GM19468 (cell line): ENCODE measurements at regions not wholly inside any gene's neighbourhood (a gene's known extent, or its start where the extent isn't known, plus 50 kb on each side); places are given as distances from the start of the nearest gene placed in this dataset.

ENCODE experiments used
- ATAC-seq: cut with Tn5 transposase; IDR thresholded peaks from one replicate; pipeline ENCODE4 v1.9.1; 2021; ENCODE audit warnings: mild to moderate bottlenecking, moderate library complexity, moderate number of reproducible peaks; ENCODE audit not compliant: unreplicated experiment; ENCODE audit errors: extremely low read depth

DNA sequence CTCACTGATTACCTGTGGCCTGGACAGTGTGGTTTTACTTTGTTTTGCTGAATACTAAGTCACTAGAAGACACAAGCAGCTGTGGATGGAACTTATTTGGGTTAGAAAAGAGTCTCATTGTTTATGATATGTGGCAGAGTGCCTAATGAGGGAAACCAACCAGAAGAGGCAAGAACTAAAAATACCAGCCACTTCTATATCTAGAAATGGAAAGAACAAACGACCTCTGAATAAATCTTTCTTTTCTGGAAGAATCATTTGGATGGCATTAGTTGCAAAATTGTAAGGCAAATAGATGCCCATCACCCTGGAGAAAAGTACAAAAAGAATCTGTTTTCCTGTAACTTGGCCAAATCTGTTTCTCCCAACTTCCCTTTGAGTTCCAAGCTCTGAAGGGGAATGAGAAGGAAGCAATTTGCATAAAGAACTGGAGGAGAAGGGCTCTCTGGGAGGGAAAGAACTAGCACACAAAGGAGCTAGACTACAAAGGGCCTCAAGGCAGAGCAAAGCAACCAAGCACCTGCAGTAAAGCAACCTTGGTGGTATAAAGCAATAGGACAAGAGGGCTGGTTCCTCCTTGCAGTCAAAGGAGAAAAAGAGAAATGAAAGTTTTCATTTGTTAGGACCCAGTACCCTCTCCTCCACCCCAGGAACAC is 455.4 kb downstream of the CAAP1 start:
- ATAC-seq = no peak

DNA sequence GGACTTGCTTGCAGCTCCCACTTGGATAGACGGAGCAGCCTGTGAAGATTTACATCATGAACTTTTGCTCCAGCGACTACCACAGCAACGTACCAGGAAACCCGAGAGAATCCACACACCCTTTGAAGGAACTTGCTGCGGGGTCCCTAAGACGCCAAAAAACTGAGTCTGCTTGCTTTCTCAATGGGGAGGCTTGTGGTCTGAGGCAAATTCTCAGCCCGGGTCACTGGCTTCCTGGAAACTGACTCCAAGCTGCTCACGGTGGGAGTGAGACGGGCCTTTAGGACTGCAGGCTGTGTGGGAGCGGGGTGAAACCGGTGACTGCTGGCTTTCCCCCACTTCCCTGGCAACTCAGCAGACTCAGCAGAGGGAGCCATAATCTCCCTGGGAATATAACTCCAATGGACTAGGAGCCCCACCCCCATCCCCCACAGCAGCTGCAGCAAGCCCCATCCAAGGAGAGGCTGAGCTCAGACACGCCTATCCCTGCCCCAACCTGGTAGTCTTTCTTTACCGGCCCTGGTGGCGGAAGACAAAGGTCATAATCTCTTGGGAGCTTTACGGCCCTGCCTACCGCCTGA is 466.0 kb downstream of the CAAP1 start:
- no peak for ATAC-seq

DNA sequence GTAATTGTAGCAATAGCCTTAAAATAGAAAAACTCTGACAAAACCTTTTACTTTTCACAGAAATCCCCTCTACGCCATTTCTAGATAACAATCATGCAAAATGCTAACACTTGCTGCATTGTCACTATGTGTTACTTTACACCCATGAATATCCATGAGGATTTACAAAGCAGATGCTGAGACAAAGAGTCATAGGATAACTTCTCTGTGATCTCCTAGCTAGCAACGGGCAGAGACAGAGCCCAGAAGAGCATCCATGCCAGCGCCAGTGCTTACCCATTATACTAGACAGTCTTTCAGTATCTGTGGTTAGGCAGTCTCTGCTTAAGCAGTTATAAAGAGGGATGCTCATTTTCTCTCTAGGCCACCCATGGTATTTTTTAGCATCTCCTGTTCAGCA is 474.1 kb downstream of the CAAP1 start:
- no peak for ATAC-seq

- ATAC-seq = no peak
These were observed 477.1 kb downstream of the CAAP1 start for GRCh38 chr9:26415528-26415927.

DNA sequence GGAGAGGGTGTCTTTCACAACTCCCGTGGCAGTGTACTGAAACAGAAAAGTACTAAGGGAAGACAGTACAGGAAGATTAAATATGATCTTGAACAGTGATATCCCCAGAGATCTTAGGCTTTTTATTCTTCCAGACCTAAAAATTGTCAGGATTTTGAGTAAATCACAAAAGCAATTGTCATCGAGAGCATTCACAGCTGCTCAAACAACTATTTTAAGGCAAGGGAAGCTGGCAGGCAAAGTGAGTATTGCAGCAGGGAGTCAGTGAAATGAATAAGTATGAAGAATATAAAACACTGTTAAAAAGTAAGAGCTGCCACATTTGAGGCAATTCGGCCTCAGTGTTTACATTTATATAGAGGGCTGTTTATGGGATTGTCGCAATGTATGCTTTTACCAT is 479.0 kb downstream of the CAAP1 start:
- ATAC-seq = no peak

- no peak for ATAC-seq
These were observed 480.2 kb downstream of the CAAP1 start for GRCh38 chr9:26412446-26412845.

GRCh38 chr9:26406676-26407075 is 485.9 kb downstream of the CAAP1 start:
- ATAC-seq = no peak

DNA sequence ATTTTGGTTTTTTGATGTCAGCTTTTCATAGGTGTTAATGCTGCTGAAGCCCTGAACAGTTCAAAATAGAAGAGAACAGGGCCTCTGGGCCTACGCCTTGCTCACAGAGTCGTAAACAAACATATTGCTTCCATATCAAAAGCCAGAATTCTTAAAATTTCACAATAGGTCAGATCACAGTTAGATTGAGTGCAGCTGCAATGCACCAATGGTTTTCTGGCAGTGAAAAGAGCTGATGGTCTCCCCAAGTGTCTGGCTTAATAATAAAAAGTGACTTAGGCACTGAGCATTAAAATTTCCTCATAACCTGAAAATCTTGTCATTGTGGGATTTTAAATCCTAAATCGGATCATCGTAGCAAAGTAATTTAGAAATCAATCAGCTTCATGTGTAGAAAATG is 493.0 kb downstream of the CAAP1 start:
- ATAC-seq = no peak

- ATAC-seq = no peak
These were observed 498.6 kb downstream of the CAAP1 start for GRCh38 chr9:26394025-26394424.

GRCh38 chr9:26392639-26393038 is 500.0 kb downstream of the CAAP1 start:
- no peak for ATAC-seq

GRCh38 chr9:26391036-26391435 is 501.6 kb downstream of the CAAP1 start:
- ATAC-seq = no peak

DNA sequence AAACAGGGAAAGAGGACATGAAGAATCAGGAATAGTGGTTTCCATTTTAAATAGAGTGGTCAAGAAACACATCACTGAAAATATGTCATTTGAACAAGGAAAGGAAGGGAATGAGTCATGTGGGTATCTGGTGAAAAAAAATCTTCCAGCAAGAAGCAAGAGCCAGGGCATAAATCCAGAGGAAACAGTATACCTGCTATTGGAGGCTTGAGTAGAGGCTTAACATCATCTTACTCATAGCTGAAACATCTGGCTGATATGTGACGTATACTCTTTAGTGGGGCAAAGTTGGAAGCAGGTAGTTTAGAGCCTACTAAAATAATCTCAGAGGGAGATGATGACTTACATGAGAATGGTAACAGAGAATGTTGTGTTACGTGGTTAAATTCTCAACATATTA is 517.2 kb downstream of the CAAP1 start:
- ATAC-seq = no peak

GRCh38 chr9:26373616-26374015 is 519.0 kb downstream of the CAAP1 start:
- ATAC-seq = no peak

- ATAC-seq = no peak
These were observed 521.4 kb downstream of the CAAP1 start for GRCh38 chr9:26371236-26371635.

- ATAC-seq = no peak
These were observed 523.5 kb downstream of the CAAP1 start for GRCh38 chr9:26369093-26369492.

DNA sequence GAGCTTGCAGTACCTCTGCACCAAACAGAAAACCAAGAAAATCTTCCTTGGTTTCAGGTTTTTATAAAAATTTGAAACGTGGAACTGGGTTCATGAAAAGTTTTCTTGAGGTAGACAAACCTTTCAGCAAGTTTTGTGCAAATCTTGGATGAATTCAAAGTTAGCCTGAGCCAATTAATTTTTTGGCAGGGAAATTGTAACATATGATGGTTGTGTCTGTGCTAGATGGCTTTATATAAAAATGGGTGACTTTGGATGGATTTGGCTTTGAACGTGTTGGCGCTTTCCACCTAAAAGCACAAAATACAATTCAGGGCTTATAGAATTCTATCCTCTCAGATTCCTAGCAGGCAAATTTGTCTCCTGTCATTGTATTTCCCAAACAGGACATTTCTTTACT is 524.4 kb downstream of the CAAP1 start:
- ATAC-seq = no peak

GRCh38 chr9:26361010-26361409 is 531.6 kb downstream of the CAAP1 start:
- ATAC-seq = no peak

- ATAC-seq = no peak
These were observed 533.8 kb downstream of the CAAP1 start for GRCh38 chr9:26358836-26359235.

DNA sequence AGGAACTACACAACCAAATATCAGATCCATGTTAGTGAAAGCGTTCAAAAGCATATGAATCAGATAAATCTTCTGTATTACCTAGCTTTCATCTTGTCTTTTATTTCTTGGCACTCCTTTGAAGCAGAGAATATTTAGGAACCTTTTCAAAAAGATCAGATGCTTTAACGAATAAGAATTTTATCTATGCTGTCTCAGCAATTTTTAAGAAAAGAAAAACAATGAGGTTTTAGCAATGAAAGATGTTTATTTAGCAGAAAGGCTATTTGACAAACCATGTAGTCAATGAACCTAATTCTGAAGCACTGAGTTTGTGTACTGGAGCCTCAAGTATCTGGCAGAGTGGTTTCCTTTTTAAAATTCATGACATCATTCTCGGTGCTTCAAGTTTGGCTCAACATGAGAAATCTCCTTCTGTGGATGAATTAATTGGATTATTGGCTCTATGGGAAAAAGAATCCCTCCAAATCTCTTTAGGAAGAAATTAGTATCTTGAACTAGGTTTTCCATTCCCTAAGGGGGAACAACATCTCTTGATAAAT is 534.7 kb downstream of the CAAP1 start:
- ATAC-seq = no peak

DNA sequence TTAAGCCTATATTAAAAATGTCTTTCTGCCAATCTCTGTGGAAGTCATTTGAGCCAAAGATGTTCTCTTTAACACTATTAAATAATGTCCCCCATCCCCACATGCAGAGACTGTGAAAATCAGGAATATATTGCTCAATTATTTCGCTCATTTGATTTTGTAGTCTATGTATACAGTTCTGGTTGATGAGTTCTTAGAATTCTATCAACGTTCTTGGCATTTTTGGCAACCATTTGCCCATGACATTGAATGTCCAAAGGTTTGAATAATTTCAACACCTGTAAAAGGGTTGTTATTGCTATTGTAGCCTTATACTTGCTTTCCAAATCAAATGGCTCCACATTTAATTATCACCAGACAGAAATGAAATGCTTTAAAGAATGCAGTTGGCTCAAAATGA is 536.1 kb downstream of the CAAP1 start:
- ATAC-seq = no peak

DNA sequence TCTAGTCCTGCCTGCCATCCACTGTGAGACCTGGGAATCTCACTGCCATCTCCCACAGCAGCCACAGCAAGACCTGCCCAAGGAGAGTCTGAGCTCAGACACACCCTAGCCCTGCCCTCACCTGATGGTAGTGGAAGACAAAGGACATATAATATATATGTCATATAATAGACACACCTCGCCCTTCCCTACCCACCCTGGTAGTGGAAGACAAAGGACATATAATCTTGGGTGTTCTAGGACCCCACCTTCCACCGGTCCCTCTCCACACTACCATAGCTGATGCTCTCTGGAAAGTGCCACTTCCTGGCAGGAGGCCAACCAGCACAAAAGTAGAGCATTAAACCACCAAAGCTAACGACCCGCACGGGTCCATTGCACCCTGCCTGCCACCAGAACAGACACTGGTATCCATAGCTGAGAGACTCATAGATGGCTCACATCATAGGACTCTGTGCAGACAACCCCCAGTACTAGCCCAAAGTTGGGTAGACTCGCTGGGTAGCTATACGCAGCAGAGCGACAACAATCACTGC is 545.6 kb downstream of the CAAP1 start:
- ATAC-seq = no peak

- ATAC-seq = no peak
These were observed 551.1 kb downstream of the CAAP1 start for GRCh38 chr9:26341545-26341944.
